NCI-H128 (cell line): ENCODE measurements at regions not wholly inside any gene's neighbourhood (a gene's known extent, or its start where the extent isn't known, plus 50 kb on each side); places are given as distances from the start of the nearest gene placed in this dataset.
A peak's percentile ranks its signal among the peaks of the same experiment; 100 is the strongest.

Source experiments
- DNase-seq: peaks from one replicate; lab custom pipeline; 2025; ENCODE audit not compliant: unreplicated experiment; lab: John Stamatoyannopoulos, UW

- DNase-seq = no peak
These were observed 132.7 kb downstream of the RDH14 start for GRCh38 chr2:18427762-18428161.

- DNase-seq = no peak
These were observed 134.3 kb downstream of the RDH14 start for GRCh38 chr2:18426174-18426573.

- no peak for DNase-seq
These were observed 135.2 kb downstream of the RDH14 start for GRCh38 chr2:18425210-18425703.

GRCh38 chr2:18423636-18424035 lies 136.8 kb downstream of the RDH14 start:
- no peak for DNase-seq

- DNase-seq = no peak
These were observed 137.9 kb downstream of the RDH14 start for GRCh38 chr2:18422432-18423165.

GRCh38 chr2:18413676-18414396 lies 146.6 kb downstream of the RDH14 start:
- DNase-seq = no peak

GRCh38 chr2:18412980-18413675 lies 147.3 kb downstream of the RDH14 start:
- DNase-seq = no peak

- no peak for DNase-seq
These were observed 148.8 kb downstream of the RDH14 start for GRCh38 chr2:18411626-18412025.

GRCh38 chr2:18410543-18410942 lies 149.9 kb downstream of the RDH14 start:
- DNase-seq = no peak

GRCh38 chr2:18408638-18409037 lies 151.8 kb downstream of the RDH14 start:
- no peak for DNase-seq

GRCh38 chr2:18406219-18406618 lies 154.2 kb downstream of the RDH14 start:
- no peak for DNase-seq

GRCh38 chr2:18404708-18405107 lies 155.7 kb downstream of the RDH14 start:
- DNase-seq = no peak

- DNase-seq = no peak
These were observed 156.4 kb downstream of the RDH14 start for GRCh38 chr2:18403921-18404522.

- no peak for DNase-seq
These were observed 157.6 kb downstream of the RDH14 start for GRCh38 chr2:18402831-18403230.

- no peak for DNase-seq
These were observed 159.0 kb downstream of the RDH14 start for GRCh38 chr2:18401471-18401870.

- DNase-seq = no peak
These were observed 160.9 kb downstream of the RDH14 start for GRCh38 chr2:18399601-18400000.

- no peak for DNase-seq
These were observed 161.6 kb downstream of the RDH14 start for GRCh38 chr2:18398833-18399232.

- no peak for DNase-seq
These were observed 164.0 kb downstream of the RDH14 start for GRCh38 chr2:18396329-18397010.

- no peak for DNase-seq
These were observed 164.9 kb downstream of the RDH14 start for GRCh38 chr2:18395555-18395954.

GRCh38 chr2:18387441-18388206 lies 172.8 kb downstream of the RDH14 start:
- peak; percentile 44 for DNase-seq
